ENCODE measurements at regions not wholly inside any gene's neighbourhood (a gene's known extent, or its start where the extent isn't known, plus 50 kb on each side); places are given as distances from the start of the nearest gene placed in this dataset.

DNA sequence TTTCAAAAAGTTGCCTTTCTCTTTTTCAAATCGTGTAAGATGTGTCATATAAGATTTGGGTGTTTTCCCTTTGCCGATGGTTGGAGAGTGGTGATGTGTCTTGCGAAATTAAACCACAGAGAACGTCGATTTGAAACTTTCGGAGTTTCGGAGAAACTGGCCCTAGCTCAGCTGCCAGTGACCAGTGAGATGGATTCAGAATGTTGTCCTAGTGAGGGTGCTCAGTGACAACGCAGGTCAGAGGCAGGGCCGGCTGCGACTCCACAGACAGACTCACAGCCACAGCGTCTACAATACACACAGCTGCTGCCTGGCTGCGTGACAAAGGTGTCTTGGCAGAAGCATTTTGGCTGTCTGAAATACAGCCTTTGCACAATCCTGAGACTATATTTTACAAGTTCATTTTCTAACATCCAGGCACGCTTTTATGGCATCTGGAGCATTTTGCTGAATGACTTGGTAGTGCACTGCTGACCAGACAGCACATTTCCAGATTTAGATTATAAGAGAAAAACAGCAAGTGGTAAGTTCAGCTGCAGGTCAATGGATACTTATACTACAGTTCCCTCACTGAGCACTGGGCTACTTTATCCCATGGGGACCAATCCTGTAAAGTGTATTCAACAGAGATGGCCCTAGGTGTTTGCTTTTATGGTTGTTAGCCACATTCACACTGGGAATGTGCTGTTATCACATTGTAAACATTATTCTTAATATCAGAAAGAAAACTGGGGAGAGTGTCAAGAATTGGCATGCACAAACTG is 207.5 kb downstream of the KCNRG start:
- TF ChIP-seq POLR2A (IDR thresholded peaks at IDR 0.05), result no peak
- TF ChIP-seq, protein P1, sequence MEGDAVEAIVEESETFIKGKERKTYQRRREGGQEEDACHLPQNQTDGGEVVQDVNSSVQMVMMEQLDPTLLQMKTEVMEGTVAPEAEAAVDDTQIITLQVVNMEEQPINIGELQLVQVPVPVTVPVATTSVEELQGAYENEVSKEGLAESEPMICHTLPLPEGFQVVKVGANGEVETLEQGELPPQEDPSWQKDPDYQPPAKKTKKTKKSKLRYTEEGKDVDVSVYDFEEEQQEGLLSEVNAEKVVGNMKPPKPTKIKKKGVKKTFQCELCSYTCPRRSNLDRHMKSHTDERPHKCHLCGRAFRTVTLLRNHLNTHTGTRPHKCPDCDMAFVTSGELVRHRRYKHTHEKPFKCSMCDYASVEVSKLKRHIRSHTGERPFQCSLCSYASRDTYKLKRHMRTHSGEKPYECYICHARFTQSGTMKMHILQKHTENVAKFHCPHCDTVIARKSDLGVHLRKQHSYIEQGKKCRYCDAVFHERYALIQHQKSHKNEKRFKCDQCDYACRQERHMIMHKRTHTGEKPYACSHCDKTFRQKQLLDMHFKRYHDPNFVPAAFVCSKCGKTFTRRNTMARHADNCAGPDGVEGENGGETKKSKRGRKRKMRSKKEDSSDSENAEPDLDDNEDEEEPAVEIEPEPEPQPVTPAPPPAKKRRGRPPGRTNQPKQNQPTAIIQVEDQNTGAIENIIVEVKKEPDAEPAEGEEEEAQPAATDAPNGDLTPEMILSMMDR (IDR thresholded peaks at IDR 0.05), result no peak

Data from body of pancreas (tissue), 4 donors.